Endothelial cell (in vitro differentiated cells): ENCODE measurements at regions not wholly inside any gene's neighbourhood (a gene's known extent, or its start where the extent isn't known, plus 50 kb on each side); places are given as distances from the start of the nearest gene placed in this dataset.
A peak's percentile ranks its signal among the peaks of the same experiment; 100 is the strongest.
"Not testable (repeated sequence)": the region's sequence is repeated elsewhere in the genome, so short reads cannot be mapped to it uniquely, and the experiment has no call there.

ENCODE experiments used
- DNase-seq: peaks from one replicate; pipeline ENCODE4 v3.0.0; 2021; ENCODE audit warnings: low spot score
- H3K27ac Mint-ChIP-seq: one replicate; pipeline ENCODE4 v1.8.0; 2021; ENCODE audit warnings: mixed read lengths, inconsistent platforms; ENCODE audit not compliant: unreplicated experiment
- H3K27me3 Mint-ChIP-seq: one replicate; pipeline ENCODE4 v1.8.0; 2021; ENCODE audit warnings: mild to moderate bottlenecking, moderate library complexity, mixed read lengths, inconsistent platforms; ENCODE audit not compliant: unreplicated experiment
- H3K36me3 Mint-ChIP-seq: one replicate; pipeline ENCODE4 v1.8.0; 2021; ENCODE audit warnings: mild to moderate bottlenecking, low read depth, mixed read lengths, inconsistent platforms; ENCODE audit not compliant: unreplicated experiment
- H3K4me1 Mint-ChIP-seq: one replicate; pipeline ENCODE4 v1.8.0; 2021; ENCODE audit warnings: mild to moderate bottlenecking, mixed read lengths, inconsistent platforms; ENCODE audit not compliant: unreplicated experiment
- H3K4me3 Mint-ChIP-seq: one replicate; pipeline ENCODE4 v1.8.0; 2021; ENCODE audit warnings: mild to moderate bottlenecking, mixed read lengths, inconsistent platforms; ENCODE audit not compliant: unreplicated experiment
- H3K9me3 Mint-ChIP-seq: one replicate; pipeline ENCODE4 v1.8.0; 2021; ENCODE audit warnings: mixed read lengths, inconsistent platforms; ENCODE audit not compliant: unreplicated experiment

DNA sequence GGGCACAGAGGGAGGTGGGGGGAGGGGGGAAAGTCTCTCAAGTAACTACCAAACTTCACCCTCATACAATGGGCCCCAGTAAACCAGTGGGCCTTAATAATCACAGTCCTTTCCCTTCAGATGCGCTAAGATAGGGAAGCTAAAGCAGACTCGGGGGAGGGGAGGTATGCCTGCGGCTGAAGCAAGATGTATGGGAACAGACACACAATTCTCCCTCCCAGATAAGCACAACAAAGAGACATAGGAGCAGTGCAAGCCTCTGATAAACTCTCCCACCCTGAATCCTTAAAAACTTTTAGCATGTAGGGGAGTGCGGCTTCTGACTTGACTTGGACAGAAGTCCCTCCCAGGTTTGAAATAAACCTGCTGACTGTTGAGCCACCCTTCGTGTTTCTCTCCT, 54.7 kb downstream of the PROP1 start:
- DNase-seq, H3K27ac Mint-ChIP-seq, H3K9me3 Mint-ChIP-seq, H3K27me3 Mint-ChIP-seq, H3K36me3 Mint-ChIP-seq, H3K4me3 Mint-ChIP-seq, H3K4me1 Mint-ChIP-seq: not testable (repeated sequence)

GRCh38 chr5:177939246-177940171, 56.5 kb downstream of the PROP1 start:
- not testable (repeated sequence) for H3K27ac Mint-ChIP-seq, H3K36me3 Mint-ChIP-seq, DNase-seq, H3K27me3 Mint-ChIP-seq, H3K9me3 Mint-ChIP-seq, H3K4me1 Mint-ChIP-seq
- peak overlapping the region; percentile 69 for H3K4me3 Mint-ChIP-seq

DNA sequence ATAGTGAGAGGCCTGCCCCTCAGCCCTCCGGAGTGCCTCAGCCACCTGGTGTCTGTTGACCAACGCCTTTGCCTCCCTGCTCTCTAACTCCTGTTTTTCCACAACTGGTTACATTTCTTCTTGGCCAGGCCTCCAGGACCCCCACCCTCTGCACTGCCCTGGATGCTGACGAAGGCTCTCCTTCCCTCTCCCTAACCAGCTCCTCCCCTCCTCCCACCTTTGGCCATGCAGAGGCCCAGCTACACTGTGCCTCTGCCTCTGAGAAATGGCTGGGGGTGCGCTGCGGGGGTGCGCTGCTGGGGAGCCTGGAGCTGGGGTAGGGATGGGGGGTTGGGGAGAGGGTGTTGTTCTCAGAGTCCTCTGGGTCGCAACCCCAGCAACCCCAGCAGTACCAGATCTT, 57.3 kb downstream of the PROP1 start:
- not testable (repeated sequence) for H3K27me3 Mint-ChIP-seq

GRCh38 chr5:177934233-177934632, 61.8 kb downstream of the PROP1 start:
- H3K4me1 Mint-ChIP-seq, H3K4me3 Mint-ChIP-seq, H3K27ac Mint-ChIP-seq, H3K36me3 Mint-ChIP-seq, H3K9me3 Mint-ChIP-seq, DNase-seq, H3K27me3 Mint-ChIP-seq: not testable (repeated sequence)

More for the DNA sequence above, 57.3 kb downstream of the PROP1 start:
- not testable (repeated sequence) for H3K9me3 Mint-ChIP-seq, H3K27ac Mint-ChIP-seq, DNase-seq, H3K4me1 Mint-ChIP-seq, H3K36me3 Mint-ChIP-seq
- H3K4me3 Mint-ChIP-seq: peak overlapping the region; percentile 69

DNA sequence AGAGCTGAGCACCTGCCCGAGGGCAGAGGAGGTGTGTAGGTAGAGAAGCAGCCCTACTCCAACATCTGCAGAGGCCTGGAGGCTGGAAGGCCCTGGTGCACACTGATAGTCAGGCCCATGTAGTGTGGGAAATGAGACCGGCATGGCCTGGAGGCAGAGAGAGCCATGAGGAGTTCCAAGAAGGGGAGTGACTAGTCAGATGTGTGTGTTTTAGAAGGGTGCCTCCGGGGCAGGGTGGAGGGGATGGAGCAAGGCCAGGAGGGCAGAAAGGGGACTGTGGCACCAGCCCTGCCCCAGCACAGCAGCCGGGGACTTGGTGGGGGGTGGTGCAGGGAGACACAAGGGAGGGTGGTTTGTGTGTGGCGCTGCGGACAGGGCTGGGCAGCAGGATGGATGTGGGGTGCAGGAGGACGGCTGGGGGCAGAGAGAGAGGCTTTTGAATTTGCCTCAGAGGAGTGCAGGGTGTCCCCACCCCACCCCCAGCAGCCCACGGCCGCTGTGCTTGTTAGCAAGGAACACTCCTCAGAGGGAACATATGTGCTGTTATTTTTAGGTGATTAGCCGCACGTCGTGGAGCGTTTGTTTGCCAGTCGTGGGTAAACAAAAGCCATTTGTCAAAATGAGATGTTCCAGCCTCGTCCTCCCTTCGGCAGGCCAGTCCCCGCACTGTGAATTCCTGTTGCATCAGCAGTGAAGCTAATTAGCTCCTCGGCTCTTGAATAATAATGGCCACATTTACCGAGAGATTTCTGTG, 65.6 kb downstream of the PROP1 start:
- not testable (repeated sequence) for H3K36me3 Mint-ChIP-seq, H3K27ac Mint-ChIP-seq, H3K9me3 Mint-ChIP-seq, H3K27me3 Mint-ChIP-seq, H3K4me1 Mint-ChIP-seq, DNase-seq, H3K4me3 Mint-ChIP-seq

DNA sequence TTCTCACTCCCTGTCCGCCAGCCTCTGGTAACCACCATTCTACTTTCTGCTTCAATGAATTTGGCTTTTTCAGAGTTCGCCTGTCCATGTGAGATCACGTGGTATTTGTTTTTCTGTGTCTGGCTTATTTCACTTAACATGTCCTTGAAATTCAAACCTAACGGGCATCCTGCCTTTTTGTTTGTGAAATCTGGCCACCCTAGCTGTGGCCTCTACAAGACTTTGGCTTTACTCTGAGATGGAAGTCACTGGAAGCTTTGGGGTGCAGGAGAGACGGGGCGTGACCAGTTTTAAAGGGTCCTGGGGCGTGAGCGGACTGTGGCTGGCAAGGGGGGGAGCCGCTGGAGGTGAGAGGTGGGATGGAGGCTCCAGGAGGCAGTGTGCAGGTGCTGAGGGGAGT, 66.4 kb downstream of the PROP1 start:
- H3K4me1 Mint-ChIP-seq, H3K27me3 Mint-ChIP-seq, DNase-seq, H3K9me3 Mint-ChIP-seq, H3K36me3 Mint-ChIP-seq, H3K27ac Mint-ChIP-seq, H3K4me3 Mint-ChIP-seq: not testable (repeated sequence)

DNA sequence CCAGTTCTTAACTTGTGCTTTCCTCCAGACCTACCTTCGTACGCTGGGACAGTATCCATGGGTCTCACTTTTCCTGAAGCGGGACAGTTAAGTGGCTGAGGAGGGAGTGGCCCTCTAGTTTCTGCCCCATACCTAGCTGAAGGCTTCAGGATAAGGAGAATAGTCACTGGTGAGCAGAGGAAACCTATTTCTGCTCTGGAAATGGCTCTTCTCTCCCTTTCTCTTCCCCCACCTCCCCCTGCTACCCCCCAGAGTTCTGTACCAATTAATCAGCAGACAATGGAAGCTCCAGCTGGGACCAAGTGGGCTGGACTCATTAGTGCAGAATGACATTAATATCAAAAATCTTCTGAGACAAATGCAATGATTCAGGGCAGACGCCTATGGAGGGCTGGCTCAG, 68.5 kb downstream of the PROP1 start:
- not testable (repeated sequence) for H3K27me3 Mint-ChIP-seq, H3K27ac Mint-ChIP-seq, DNase-seq, H3K9me3 Mint-ChIP-seq, H3K4me3 Mint-ChIP-seq, H3K4me1 Mint-ChIP-seq, H3K36me3 Mint-ChIP-seq

DNA sequence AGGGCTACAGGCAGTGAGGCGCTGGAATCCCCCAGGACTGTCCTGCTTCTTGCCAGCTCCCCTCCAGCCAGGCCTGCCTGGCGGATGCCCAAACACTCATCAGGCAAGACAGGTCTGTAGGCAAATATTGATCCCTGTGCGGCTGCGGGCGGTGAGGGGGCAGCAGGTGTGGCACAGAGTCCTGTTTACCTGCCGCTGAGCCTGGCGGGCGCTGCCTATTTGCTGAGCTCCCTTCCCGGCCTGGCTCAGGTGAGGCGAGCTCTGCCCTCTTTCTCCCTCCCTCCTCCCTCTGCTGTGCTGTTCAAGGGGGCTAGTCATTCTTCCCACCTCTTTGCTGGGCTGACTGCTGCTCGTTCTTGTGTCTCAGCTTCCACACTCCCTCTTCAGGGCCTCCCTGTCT, 71.5 kb downstream of the PROP1 start:
- H3K27me3 Mint-ChIP-seq, H3K9me3 Mint-ChIP-seq, H3K27ac Mint-ChIP-seq, H3K4me3 Mint-ChIP-seq, H3K36me3 Mint-ChIP-seq, DNase-seq: not testable (repeated sequence)
- peaks cover 11% of the 10 kb centered on the region for H3K4me1 Mint-ChIP-seq

DNA sequence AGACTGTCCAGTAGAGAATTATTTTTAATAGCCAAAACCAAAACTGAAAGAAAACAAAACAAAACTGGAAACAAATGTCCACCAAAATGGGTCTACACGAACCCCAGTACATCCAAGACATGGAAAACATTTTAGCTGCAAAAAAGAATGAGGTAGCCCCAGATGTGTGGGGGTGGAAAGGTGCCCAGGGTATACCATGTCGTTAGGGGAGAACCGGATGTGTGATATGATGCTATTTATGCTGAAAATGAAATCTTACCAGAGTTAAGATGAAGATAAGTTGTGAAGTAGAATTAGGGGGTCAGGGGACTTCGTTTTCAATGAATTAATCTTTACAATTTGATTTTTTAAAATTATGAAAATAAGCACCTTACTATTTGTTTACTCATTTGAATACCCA, 72.2 kb downstream of the PROP1 start:
- DNase-seq, H3K9me3 Mint-ChIP-seq, H3K27ac Mint-ChIP-seq, H3K4me3 Mint-ChIP-seq, H3K27me3 Mint-ChIP-seq, H3K36me3 Mint-ChIP-seq: not testable (repeated sequence)
- H3K4me1 Mint-ChIP-seq: peaks cover 11% of the 10 kb centered on the region

- DNase-seq, H3K4me3 Mint-ChIP-seq, H3K9me3 Mint-ChIP-seq, H3K27me3 Mint-ChIP-seq, H3K36me3 Mint-ChIP-seq: not testable (repeated sequence)
- H3K27ac Mint-ChIP-seq: peak overlapping the region; percentile 81
- H3K4me1 Mint-ChIP-seq: peaks cover 11% of the 10 kb centered on the region
These were observed 72.9 kb downstream of the PROP1 start for GRCh38 chr5:177923189-177923588.

GRCh38 chr5:177909261-177909660, 86.8 kb downstream of the PROP1 start:
- H3K27ac Mint-ChIP-seq, H3K36me3 Mint-ChIP-seq, H3K27me3 Mint-ChIP-seq, DNase-seq, H3K9me3 Mint-ChIP-seq, H3K4me3 Mint-ChIP-seq, H3K4me1 Mint-ChIP-seq: not testable (repeated sequence)

- H3K27me3 Mint-ChIP-seq, H3K4me1 Mint-ChIP-seq, DNase-seq, H3K36me3 Mint-ChIP-seq, H3K4me3 Mint-ChIP-seq, H3K9me3 Mint-ChIP-seq, H3K27ac Mint-ChIP-seq: not testable (repeated sequence)
These were observed 93.2 kb downstream of the PROP1 start for GRCh38 chr5:177902806-177903205.
